ENCODE measurements at regions not wholly inside any gene's neighbourhood (a gene's known extent, or its start where the extent isn't known, plus 50 kb on each side); places are given as distances from the start of the nearest gene placed in this dataset.

GRCh38 chr22:48664586-48664985 lies 1163.1 kb downstream of the BRD1 start:
- in situ Hi-C loops (cut with HindIII; ENCODE audit: low sequenced_read_pairs), result no loop called here

- in situ Hi-C loops (cut with HindIII; ENCODE audit: low sequenced_read_pairs), result no loop called here
Measured at GRCh38 chr22:48663297-48663696, 1164.4 kb downstream of the BRD1 start.

- in situ Hi-C loops (cut with HindIII; ENCODE audit: low sequenced_read_pairs), result no loop called here
Measured at GRCh38 chr22:48662476-48663135, 1165.1 kb downstream of the BRD1 start.

- in situ Hi-C loops (cut with HindIII; ENCODE audit: low sequenced_read_pairs), result no loop called here
Measured at GRCh38 chr22:48661984-48662383, 1165.7 kb downstream of the BRD1 start.

GRCh38 chr22:48660790-48661740 lies 1166.6 kb downstream of the BRD1 start:
- in situ Hi-C loops (cut with HindIII; ENCODE audit: low sequenced_read_pairs), result no loop called here

- in situ Hi-C loops (cut with HindIII; ENCODE audit: low sequenced_read_pairs), result no loop called here
Measured at GRCh38 chr22:48660104-48660789, 1167.4 kb downstream of the BRD1 start.

GRCh38 chr22:48659404-48659996 lies 1168.2 kb downstream of the BRD1 start:
- in situ Hi-C loops (cut with HindIII; ENCODE audit: low sequenced_read_pairs), result no loop called here

- in situ Hi-C loops (cut with HindIII; ENCODE audit: low sequenced_read_pairs), result no loop called here
Measured at GRCh38 chr22:48658871-48659270, 1168.8 kb downstream of the BRD1 start.

- in situ Hi-C loops (cut with HindIII; ENCODE audit: low sequenced_read_pairs), result no loop called here
Measured at GRCh38 chr22:48658246-48658645, 1169.4 kb downstream of the BRD1 start.

- in situ Hi-C loops (cut with HindIII; ENCODE audit: low sequenced_read_pairs), result no loop called here
Measured at GRCh38 chr22:48654492-48654891, 1173.2 kb downstream of the BRD1 start.

GRCh38 chr22:48653929-48654328 lies 1173.7 kb downstream of the BRD1 start:
- in situ Hi-C loops (cut with HindIII; ENCODE audit: low sequenced_read_pairs), result no loop called here

- in situ Hi-C loops (cut with HindIII; ENCODE audit: low sequenced_read_pairs), result no loop called here
Measured at GRCh38 chr22:48653306-48653705, 1174.4 kb downstream of the BRD1 start.

GRCh38 chr22:48652796-48653195 lies 1174.9 kb downstream of the BRD1 start:
- in situ Hi-C loops (cut with HindIII; ENCODE audit: low sequenced_read_pairs), result no loop called here

GRCh38 chr22:48651981-48652538 lies 1175.6 kb downstream of the BRD1 start:
- in situ Hi-C loops (cut with HindIII; ENCODE audit: low sequenced_read_pairs), result no loop called here

- in situ Hi-C loops (cut with HindIII; ENCODE audit: low sequenced_read_pairs), result no loop called here
Measured at GRCh38 chr22:48651036-48651890, 1176.4 kb downstream of the BRD1 start.

- in situ Hi-C loops (cut with HindIII; ENCODE audit: low sequenced_read_pairs), result no loop called here
Measured at GRCh38 chr22:48650323-48651035, 1177.2 kb downstream of the BRD1 start.

- in situ Hi-C loops (cut with HindIII; ENCODE audit: low sequenced_read_pairs), result no loop called here
Measured at GRCh38 chr22:48649466-48649865, 1178.2 kb downstream of the BRD1 start.

GRCh38 chr22:48649031-48649430 lies 1178.6 kb downstream of the BRD1 start:
- in situ Hi-C loops (cut with HindIII; ENCODE audit: low sequenced_read_pairs), result no loop called here

All from DLD1 (cell line).